ENCODE measurements at regions not wholly inside any gene's neighbourhood (a gene's known extent, or its start where the extent isn't known, plus 50 kb on each side); places are given as distances from the start of the nearest gene placed in this dataset.
A peak's percentile ranks its signal among the peaks of the same experiment; 100 is the strongest.

- no peaks in the 10 kb centered on the region for H3K36me3 Mint-ChIP-seq (ENCODE audit: low read depth, unreplicated experiment)
- no peak overlapping the region for H3K4me3 ChIP-seq (ENCODE audit: insufficient read depth, low read depth, low read length)
- H2AFZ ChIP-seq (ENCODE audit: low read depth, low read length): no peak overlapping the region
- H3K4me1 Mint-ChIP-seq (ENCODE audit: low read depth, unreplicated experiment): peaks cover 22% of the 10 kb centered on the region
- H3K4me3 Mint-ChIP-seq (ENCODE audit: unreplicated experiment): no peak overlapping the region
- no peaks in the 10 kb centered on the region for H3K27me3 ChIP-seq (ENCODE audit: insufficient read depth, low read length)
- DNase-seq (ENCODE audit: low read depth) (peak; percentile 89), FAIRE-seq (peak; percentile 87)
- no peaks in the 10 kb centered on the region for H3K9me3 Mint-ChIP-seq (ENCODE audit: unreplicated experiment)
- H3K4me2 ChIP-seq (ENCODE audit: low read length): no peak overlapping the region
- H3K27ac Mint-ChIP-seq (ENCODE audit: unreplicated experiment): no peak overlapping the region
- no peak for TF ChIP-seq EZH2 (IDR thresholded peaks at IDR 0.05; ENCODE audit: insufficient read depth, low read length)
- TF ChIP-seq CTCF (IDR thresholded peaks at IDR 0.05; ENCODE audit: insufficient read depth, low read depth, low read length): no peak
- H4K20me1 ChIP-seq (ENCODE audit: insufficient read depth, low read length): no peaks in the 10 kb centered on the region
- H3K4me1 ChIP-seq (ENCODE audit: insufficient read depth, low read length): peaks cover 12% of the 10 kb centered on the region
- H3K36me3 ChIP-seq (ENCODE audit: insufficient read depth, low read length): no peaks in the 10 kb centered on the region
- H3K27me3 Mint-ChIP-seq (ENCODE audit: low read depth, unreplicated experiment): no peaks in the 10 kb centered on the region
- H3K27ac ChIP-seq (ENCODE audit: low read depth, low read length): no peak overlapping the region
- no peaks in the 10 kb centered on the region for H3K79me2 ChIP-seq (ENCODE audit: insufficient read depth, low read length)
- no peak overlapping the region for H3K9ac ChIP-seq (ENCODE audit: low read length)
- no peaks in the 10 kb centered on the region for H3K9me3 ChIP-seq (ENCODE audit: insufficient read depth, low read depth, low read length)
These were observed 317.2 kb upstream of the KCNJ16 start for GRCh38 chr17:69757688-69758430.

DNA sequence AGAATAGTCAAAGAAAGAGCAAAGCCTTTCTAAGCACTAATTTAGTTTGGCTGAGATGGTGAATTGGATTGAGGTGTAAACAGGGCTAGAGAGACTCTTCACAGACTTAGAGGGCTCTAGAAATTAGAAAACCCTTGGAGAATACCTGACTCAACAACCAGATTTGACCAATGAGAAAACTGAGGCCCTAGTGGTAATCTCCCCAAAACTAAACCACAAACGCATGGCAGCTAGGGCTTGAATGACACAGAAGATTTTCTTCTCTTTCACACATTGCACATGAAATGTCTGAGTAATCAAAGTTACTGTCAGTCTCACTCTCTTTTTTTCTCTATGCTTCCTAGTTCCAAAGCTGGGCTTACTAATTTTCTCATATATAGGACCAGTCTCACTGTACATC lies 314.5 kb upstream of the KCNJ16 start:
- no peaks in the 10 kb centered on the region for H3K27me3 Mint-ChIP-seq (ENCODE audit: low read depth, unreplicated experiment)
- no peaks in the 10 kb centered on the region for H3K36me3 Mint-ChIP-seq (ENCODE audit: low read depth, unreplicated experiment)
- Histone ChIP-seq H2AFZ (ENCODE audit: low read depth, low read length) (no peak overlapping the region), H3K4me2 (ENCODE audit: low read length) (no peak overlapping the region), H3K4me3 (ENCODE audit: insufficient read depth, low read depth, low read length) (no peak overlapping the region), H3K9me3 (ENCODE audit: insufficient read depth, low read depth, low read length) (no peaks in the 10 kb centered on the region), H3K27me3 (ENCODE audit: insufficient read depth, low read length) (no peaks in the 10 kb centered on the region), H3K79me2 (ENCODE audit: insufficient read depth, low read length) (no peaks in the 10 kb centered on the region), H3K9ac (ENCODE audit: low read length) (no peak overlapping the region), H3K27ac (ENCODE audit: low read depth, low read length) (no peak overlapping the region), H4K20me1 (ENCODE audit: insufficient read depth, low read length) (no peaks in the 10 kb centered on the region), H3K36me3 (ENCODE audit: insufficient read depth, low read length) (no peaks in the 10 kb centered on the region), H3K4me1 (ENCODE audit: insufficient read depth, low read length) (peaks cover 14% of the 10 kb centered on the region)
- FAIRE-seq: no peak
- H3K27ac Mint-ChIP-seq (ENCODE audit: unreplicated experiment): peak overlapping the region; percentile 30
- DNase-seq (ENCODE audit: low read depth): no peak
- TF ChIP-seq CTCF (IDR thresholded peaks at IDR 0.05; ENCODE audit: insufficient read depth, low read depth, low read length) (no peak), EZH2 (IDR thresholded peaks at IDR 0.05; ENCODE audit: insufficient read depth, low read length) (no peak)
- H3K9me3 Mint-ChIP-seq (ENCODE audit: unreplicated experiment): no peaks in the 10 kb centered on the region
- H3K4me1 Mint-ChIP-seq (ENCODE audit: low read depth, unreplicated experiment): peaks cover 32% of the 10 kb centered on the region
- H3K4me3 Mint-ChIP-seq (ENCODE audit: unreplicated experiment): no peak overlapping the region

DNA sequence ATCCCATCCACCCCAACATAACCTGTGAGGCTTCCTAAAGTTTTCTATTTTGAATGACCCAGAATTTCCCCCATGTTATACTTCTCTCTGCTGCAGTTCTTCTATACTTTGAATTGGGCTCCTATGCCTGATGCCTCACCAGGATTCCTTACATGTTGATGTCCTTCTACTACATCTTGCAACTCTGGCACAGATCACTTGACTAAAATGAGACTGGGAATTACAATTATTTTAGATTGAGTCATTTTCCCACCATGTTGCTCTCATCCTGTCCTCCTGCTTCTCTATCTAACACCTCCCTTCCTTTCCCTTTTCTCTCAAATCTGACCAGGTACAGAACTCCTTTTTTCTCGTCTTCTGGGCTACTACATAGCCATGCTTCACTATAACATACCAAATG lies 314.0 kb upstream of the KCNJ16 start:
- Histone ChIP-seq H3K79me2 (ENCODE audit: insufficient read depth, low read length) (no peaks in the 10 kb centered on the region), H3K4me3 (ENCODE audit: insufficient read depth, low read depth, low read length) (no peak overlapping the region), H3K4me2 (ENCODE audit: low read length) (peak overlapping the region; percentile 74), H3K27me3 (ENCODE audit: insufficient read depth, low read length) (no peaks in the 10 kb centered on the region), H3K27ac (ENCODE audit: low read depth, low read length) (peak overlapping the region; percentile 79), H3K9ac (ENCODE audit: low read length) (no peak overlapping the region), H2AFZ (ENCODE audit: low read depth, low read length) (no peak overlapping the region), H3K4me1 (ENCODE audit: insufficient read depth, low read length) (peaks cover 14% of the 10 kb centered on the region), H4K20me1 (ENCODE audit: insufficient read depth, low read length) (no peaks in the 10 kb centered on the region), H3K9me3 (ENCODE audit: insufficient read depth, low read depth, low read length) (no peaks in the 10 kb centered on the region), H3K36me3 (ENCODE audit: insufficient read depth, low read length) (no peaks in the 10 kb centered on the region)
- TF ChIP-seq CTCF (IDR thresholded peaks at IDR 0.05; ENCODE audit: insufficient read depth, low read depth, low read length) (no peak), EZH2 (IDR thresholded peaks at IDR 0.05; ENCODE audit: insufficient read depth, low read length) (no peak)
- Mint-ChIP-seq H3K36me3 (ENCODE audit: low read depth, unreplicated experiment) (no peaks in the 10 kb centered on the region), H3K9me3 (ENCODE audit: unreplicated experiment) (no peaks in the 10 kb centered on the region), H3K4me3 (ENCODE audit: unreplicated experiment) (no peak overlapping the region), H3K27ac (ENCODE audit: unreplicated experiment) (peak overlapping the region; percentile 30), H3K4me1 (ENCODE audit: low read depth, unreplicated experiment) (peaks cover 32% of the 10 kb centered on the region), H3K27me3 (ENCODE audit: low read depth, unreplicated experiment) (no peaks in the 10 kb centered on the region)
- DNase-seq (ENCODE audit: low read depth): peak; percentile 34
- no peak for FAIRE-seq

Measured in astrocyte (in vitro differentiated cells and primary cell).